GM23338 (cell line): ENCODE measurements at regions not wholly inside any gene's neighbourhood (a gene's known extent, or its start where the extent isn't known, plus 50 kb on each side); places are given as distances from the start of the nearest gene placed in this dataset.

Source experiments
- ATAC-seq: fragments of 200-7000 bp; cut with Tn5 transposase; 3 replicates; pipeline ENCODE4 v1.9.1; 2020
- DNase-seq: peaks from one replicate; pipeline ENCODE4 v3.0.0-alpha.2; 2015; ENCODE audit warnings: low spot score
- H2AFZ ChIP-seq: fragments of 200-600 bp; sonication (generic); 2 replicates; pipeline ENCODE4 v1.8.0; 2016; ENCODE audit warnings: antibody characterized with exemption, mild to moderate bottlenecking, moderate library complexity
- H3F3A ChIP-seq: fragments of 200-600 bp; sonication (generic); replicated peaks from 2 replicates; pipeline ENCODE4 v1.8.0; 2017; ENCODE audit warnings: antibody characterized with exemption, mixed run types, low read depth
- H3K27ac ChIP-seq: fragments of 200-600 bp; sonication (generic); 2 replicates; pipeline ENCODE4 v1.6.1; 2016; ENCODE audit warnings: low read depth
- H3K27me3 ChIP-seq: fragments of 200-600 bp; sonication (generic); 2 replicates; pipeline ENCODE4 v1.8.0; 2016; ENCODE audit warnings: mild to moderate bottlenecking, mixed run types, moderate library complexity; ENCODE audit not compliant: insufficient read depth
- H3K36me3 ChIP-seq: fragments of 200-600 bp; sonication (generic); 2 replicates; pipeline ENCODE4 v1.8.0; 2016; ENCODE audit warnings: mild to moderate bottlenecking; ENCODE audit not compliant: insufficient read depth
- H3K4me1 ChIP-seq: fragments of 200-600 bp; sonication (generic); 2 replicates; pipeline ENCODE4 v1.8.0; 2016; ENCODE audit warnings: mild to moderate bottlenecking, moderate library complexity; ENCODE audit not compliant: insufficient read depth
- H3K4me2 ChIP-seq: fragments of 200-600 bp; sonication (generic); 2 replicates; pipeline ENCODE4 v1.7.1; 2017; ENCODE audit warnings: mixed run types
- H3K4me3 ChIP-seq: fragments of 200-600 bp; sonication (generic); 2 replicates; pipeline ENCODE4 v1.6.1; 2016; ENCODE audit warnings: mixed run types
- H3K79me2 ChIP-seq: fragments of 200-600 bp; sonication (generic); replicated peaks from 2 replicates; pipeline ENCODE4 v1.8.0; 2017; ENCODE audit warnings: mild to moderate bottlenecking; ENCODE audit not compliant: insufficient read depth
- H3K9me2 ChIP-seq: fragments of 200-600 bp; sonication (generic); 2 replicates; pipeline ENCODE4 v1.8.0; 2017; ENCODE audit not compliant: insufficient read depth
- H4K20me1 ChIP-seq: fragments of 200-600 bp; sonication (generic); replicated peaks from 2 replicates; pipeline ENCODE4 v1.8.0; 2017; ENCODE audit warnings: mild to moderate bottlenecking; ENCODE audit not compliant: insufficient read depth
- H3K27ac Mint-ChIP-seq: 2 replicates; pipeline ENCODE4 v1.8.0; 2020; ENCODE audit warnings: inconsistent platforms, mild to moderate bottlenecking, moderate library complexity, mixed read lengths
- H3K27me3 Mint-ChIP-seq: 3 replicates; pipeline ENCODE4 v1.8.0; 2022; ENCODE audit warnings: low read depth, mild to moderate bottlenecking, moderate library complexity, mixed read lengths, inconsistent platforms; ENCODE audit not compliant: insufficient read depth, poor library complexity
- H3K36me3 Mint-ChIP-seq: 3 replicates; pipeline ENCODE4 v1.8.0; 2021; ENCODE audit warnings: low read depth, mild to moderate bottlenecking, inconsistent platforms, moderate library complexity, mixed read lengths
- H3K4me1 Mint-ChIP-seq: 3 replicates; pipeline ENCODE4 v1.8.0; 2020; ENCODE audit warnings: mild to moderate bottlenecking, inconsistent platforms, mixed read lengths
- H3K4me3 Mint-ChIP-seq: 3 replicates; pipeline ENCODE4 v1.8.0; 2021; ENCODE audit warnings: moderate library complexity, mild to moderate bottlenecking, inconsistent platforms, mixed read lengths
- H3K9me3 Mint-ChIP-seq: 3 replicates; pipeline ENCODE4 v1.8.0; 2020; ENCODE audit warnings: moderate library complexity, mild to moderate bottlenecking, inconsistent platforms, mixed read lengths
- CREB1 ChIP-seq: fragments of 250-450 bp; sonication (Bioruptor Pico); IDR thresholded peaks from 2 replicates; pipeline ENCODE4 v1.5.0; 2020; ENCODE audit warnings: low read depth, mild to moderate bottlenecking, moderate library complexity
- ETS1 ChIP-seq: IDR thresholded peaks from 2 replicates; pipeline ENCODE4 v1.6.1; 2016; ENCODE audit warnings: antibody characterized with exemption
- EZH2 ChIP-seq: fragments of 200-600 bp; sonication (generic); IDR thresholded peaks from one replicate; pipeline ENCODE4 v1.8.0; 2017; ENCODE audit warnings: antibody characterized with exemption, mild to moderate bottlenecking, low read depth; ENCODE audit not compliant: unreplicated experiment
- EZH2phosphoT487 ChIP-seq: fragments of 200-600 bp; sonication (generic); IDR thresholded peaks from one replicate; pipeline ENCODE4 v1.8.1; 2018; ENCODE audit warnings: antibody characterized with exemption; ENCODE audit not compliant: unreplicated experiment
- NANOG ChIP-seq: IDR thresholded peaks from 2 replicates; pipeline ENCODE4 v1.6.1; 2016; ENCODE audit warnings: antibody characterized with exemption, borderline replicate concordance
- POLR2AphosphoS5 ChIP-seq: IDR thresholded peaks from 2 replicates; pipeline ENCODE4 v1.6.1; 2016; ENCODE audit warnings: antibody characterized with exemption, low read depth
- REST ChIP-seq: IDR thresholded peaks from one replicate; pipeline ENCODE4 v1.6.1; 2018; ENCODE audit warnings: antibody characterized with exemption; ENCODE audit not compliant: unreplicated experiment
- STAT1 ChIP-seq: IDR thresholded peaks from one replicate; pipeline ENCODE4 v1.6.1; 2016; ENCODE audit warnings: antibody characterized with exemption; ENCODE audit not compliant: unreplicated experiment
- ZNF114 ChIP-seq: fragments of 250-450 bp; sonication (Bioruptor Pico); IDR thresholded peaks from 2 replicates; pipeline ENCODE4 v1.5.0; 2020; ENCODE audit warnings: mild to moderate bottlenecking, moderate library complexity
- ZNF331 ChIP-seq: fragments of 250-450 bp; sonication (Bioruptor Pico); IDR thresholded peaks from 2 replicates; pipeline ENCODE4 v1.5.0; 2020; ENCODE audit warnings: low read depth, mild to moderate bottlenecking, moderate library complexity
- TF ChIP-seq, protein P1 (sequence below), 2 experiments: fragments of 200-600 bp in 1 of 2; sonication (generic) in 1 of 2; conservative IDR thresholded peaks; 2 replicates each; pipeline versions ENCODE4 v1.5.1 to v1.6.1; 2016 to 2017; ENCODE audit warnings: antibody characterized with exemption in 2 of 2, low read depth in 2 of 2, mild to moderate bottlenecking in 2 of 2, moderate library complexity in 1 of 2

- peak overlapping the region; percentile 67 for H3K4me3 ChIP-seq
- DNase-seq: no peak
- H2AFZ ChIP-seq: no peak overlapping the region
- Mint-ChIP-seq H3K4me3 (peak overlapping the region; percentile 99), H3K9me3 (no peaks in the 10 kb centered on the region), H3K4me1 (peaks cover 36% of the 10 kb centered on the region), H3K27me3 (peaks cover 16% of the 10 kb centered on the region), H3K27ac (peak overlapping the region; percentile 99), H3K36me3 (peaks cover 53% of the 10 kb centered on the region)
- peaks cover 9% of the 10 kb centered on the region for H4K20me1 ChIP-seq
- TF ChIP-seq ZNF114 (CRISPR knock-in tag) (no peak), EZH2 (no peak), STAT1 (no peak), POLR2AphosphoS5 (no peak; the same call in 1 of the 2 replicates), EZH2phosphoT487 (no peak), NANOG (no peak), CREB1 (CRISPR knock-in tag) (no peak), ETS1 (no peak), ZNF331 (CRISPR knock-in tag) (no peak), REST (no peak)
- TF ChIP-seq, protein P1, sequence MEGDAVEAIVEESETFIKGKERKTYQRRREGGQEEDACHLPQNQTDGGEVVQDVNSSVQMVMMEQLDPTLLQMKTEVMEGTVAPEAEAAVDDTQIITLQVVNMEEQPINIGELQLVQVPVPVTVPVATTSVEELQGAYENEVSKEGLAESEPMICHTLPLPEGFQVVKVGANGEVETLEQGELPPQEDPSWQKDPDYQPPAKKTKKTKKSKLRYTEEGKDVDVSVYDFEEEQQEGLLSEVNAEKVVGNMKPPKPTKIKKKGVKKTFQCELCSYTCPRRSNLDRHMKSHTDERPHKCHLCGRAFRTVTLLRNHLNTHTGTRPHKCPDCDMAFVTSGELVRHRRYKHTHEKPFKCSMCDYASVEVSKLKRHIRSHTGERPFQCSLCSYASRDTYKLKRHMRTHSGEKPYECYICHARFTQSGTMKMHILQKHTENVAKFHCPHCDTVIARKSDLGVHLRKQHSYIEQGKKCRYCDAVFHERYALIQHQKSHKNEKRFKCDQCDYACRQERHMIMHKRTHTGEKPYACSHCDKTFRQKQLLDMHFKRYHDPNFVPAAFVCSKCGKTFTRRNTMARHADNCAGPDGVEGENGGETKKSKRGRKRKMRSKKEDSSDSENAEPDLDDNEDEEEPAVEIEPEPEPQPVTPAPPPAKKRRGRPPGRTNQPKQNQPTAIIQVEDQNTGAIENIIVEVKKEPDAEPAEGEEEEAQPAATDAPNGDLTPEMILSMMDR (conservative IDR thresholded peaks at IDR 0.05; ENCODE audit: low read depth in 2 of 2): no peak
- peaks cover 19% of the 10 kb centered on the region for H3K36me3 ChIP-seq
- peaks cover 33% of the 10 kb centered on the region for H3K4me1 ChIP-seq
- ATAC-seq: peak; percentile 18
- H3K27ac ChIP-seq: 0 out of 2 replicates have a peak overlapping the region, but pooled peaks have one; percentile 43
- H3F3A ChIP-seq: peaks cover 16% of the 10 kb centered on the region
- peak overlapping the region; percentile 78 for H3K4me2 ChIP-seq
- peaks cover 35% of the 10 kb centered on the region for H3K79me2 ChIP-seq
- no peaks in the 10 kb centered on the region for H3K9me2 ChIP-seq
- H3K27me3 ChIP-seq: no peaks in the 10 kb centered on the region
These were observed 64.3 kb upstream of the CCDC160 start for GRCh38 chrX:134172588-134173259.
